GM23338 (cell line): ENCODE measurements at regions not wholly inside any gene's neighbourhood (a gene's known extent, or its start where the extent isn't known, plus 50 kb on each side); places are given as distances from the start of the nearest gene placed in this dataset.

Experiments used
- ATAC-seq: fragments of 200-7000 bp; cut with Tn5 transposase; 3 replicates; pipeline ENCODE4 v1.9.1; 2020
- DNase-seq: peaks from one replicate; pipeline ENCODE4 v3.0.0-alpha.2; 2015; ENCODE audit warnings: low spot score
- H2AFZ ChIP-seq: fragments of 200-600 bp; sonication (generic); 2 replicates; pipeline ENCODE4 v1.8.0; 2016; ENCODE audit warnings: antibody characterized with exemption, mild to moderate bottlenecking, moderate library complexity
- H3F3A ChIP-seq: fragments of 200-600 bp; sonication (generic); replicated peaks from 2 replicates; pipeline ENCODE4 v1.8.0; 2017; ENCODE audit warnings: antibody characterized with exemption, mixed run types, low read depth
- H3K27ac ChIP-seq: fragments of 200-600 bp; sonication (generic); 2 replicates; pipeline ENCODE4 v1.6.1; 2016; ENCODE audit warnings: low read depth
- H3K27me3 ChIP-seq: fragments of 200-600 bp; sonication (generic); 2 replicates; pipeline ENCODE4 v1.8.0; 2016; ENCODE audit warnings: mild to moderate bottlenecking, mixed run types, moderate library complexity; ENCODE audit not compliant: insufficient read depth
- H3K36me3 ChIP-seq: fragments of 200-600 bp; sonication (generic); 2 replicates; pipeline ENCODE4 v1.8.0; 2016; ENCODE audit warnings: mild to moderate bottlenecking; ENCODE audit not compliant: insufficient read depth
- H3K4me1 ChIP-seq: fragments of 200-600 bp; sonication (generic); 2 replicates; pipeline ENCODE4 v1.8.0; 2016; ENCODE audit warnings: mild to moderate bottlenecking, moderate library complexity; ENCODE audit not compliant: insufficient read depth
- H3K4me2 ChIP-seq: fragments of 200-600 bp; sonication (generic); 2 replicates; pipeline ENCODE4 v1.7.1; 2017; ENCODE audit warnings: mixed run types
- H3K4me3 ChIP-seq: fragments of 200-600 bp; sonication (generic); 2 replicates; pipeline ENCODE4 v1.6.1; 2016; ENCODE audit warnings: mixed run types
- H3K79me2 ChIP-seq: fragments of 200-600 bp; sonication (generic); replicated peaks from 2 replicates; pipeline ENCODE4 v1.8.0; 2017; ENCODE audit warnings: mild to moderate bottlenecking; ENCODE audit not compliant: insufficient read depth
- H3K9me2 ChIP-seq: fragments of 200-600 bp; sonication (generic); 2 replicates; pipeline ENCODE4 v1.8.0; 2017; ENCODE audit not compliant: insufficient read depth
- H4K20me1 ChIP-seq: fragments of 200-600 bp; sonication (generic); replicated peaks from 2 replicates; pipeline ENCODE4 v1.8.0; 2017; ENCODE audit warnings: mild to moderate bottlenecking; ENCODE audit not compliant: insufficient read depth
- H3K27ac Mint-ChIP-seq: 2 replicates; pipeline ENCODE4 v1.8.0; 2020; ENCODE audit warnings: inconsistent platforms, mild to moderate bottlenecking, moderate library complexity, mixed read lengths
- H3K27me3 Mint-ChIP-seq: 3 replicates; pipeline ENCODE4 v1.8.0; 2022; ENCODE audit warnings: low read depth, mild to moderate bottlenecking, moderate library complexity, mixed read lengths, inconsistent platforms; ENCODE audit not compliant: insufficient read depth, poor library complexity
- H3K36me3 Mint-ChIP-seq: 3 replicates; pipeline ENCODE4 v1.8.0; 2021; ENCODE audit warnings: low read depth, mild to moderate bottlenecking, inconsistent platforms, moderate library complexity, mixed read lengths
- H3K4me1 Mint-ChIP-seq: 3 replicates; pipeline ENCODE4 v1.8.0; 2020; ENCODE audit warnings: mild to moderate bottlenecking, inconsistent platforms, mixed read lengths
- H3K4me3 Mint-ChIP-seq: 3 replicates; pipeline ENCODE4 v1.8.0; 2021; ENCODE audit warnings: moderate library complexity, mild to moderate bottlenecking, inconsistent platforms, mixed read lengths
- H3K9me3 Mint-ChIP-seq: 3 replicates; pipeline ENCODE4 v1.8.0; 2020; ENCODE audit warnings: moderate library complexity, mild to moderate bottlenecking, inconsistent platforms, mixed read lengths
- CREB1 ChIP-seq: fragments of 250-450 bp; sonication (Bioruptor Pico); IDR thresholded peaks from 2 replicates; pipeline ENCODE4 v1.5.0; 2020; ENCODE audit warnings: low read depth, mild to moderate bottlenecking, moderate library complexity
- EZH2 ChIP-seq: fragments of 200-600 bp; sonication (generic); IDR thresholded peaks from one replicate; pipeline ENCODE4 v1.8.0; 2017; ENCODE audit warnings: antibody characterized with exemption, mild to moderate bottlenecking, low read depth; ENCODE audit not compliant: unreplicated experiment
- EZH2phosphoT487 ChIP-seq: fragments of 200-600 bp; sonication (generic); IDR thresholded peaks from one replicate; pipeline ENCODE4 v1.8.1; 2018; ENCODE audit warnings: antibody characterized with exemption; ENCODE audit not compliant: unreplicated experiment
- JUNB ChIP-seq: IDR thresholded peaks from one replicate; pipeline ENCODE4 v1.6.1; 2016; ENCODE audit warnings: antibody characterized with exemption; ENCODE audit not compliant: unreplicated experiment
- NANOG ChIP-seq: IDR thresholded peaks from 2 replicates; pipeline ENCODE4 v1.6.1; 2016; ENCODE audit warnings: antibody characterized with exemption, borderline replicate concordance
- POLR2AphosphoS5 ChIP-seq: IDR thresholded peaks from 2 replicates; pipeline ENCODE4 v1.6.1; 2016; ENCODE audit warnings: antibody characterized with exemption, low read depth
- STAT1 ChIP-seq: IDR thresholded peaks from one replicate; pipeline ENCODE4 v1.6.1; 2016; ENCODE audit warnings: antibody characterized with exemption; ENCODE audit not compliant: unreplicated experiment
- ZNF114 ChIP-seq: fragments of 250-450 bp; sonication (Bioruptor Pico); IDR thresholded peaks from 2 replicates; pipeline ENCODE4 v1.5.0; 2020; ENCODE audit warnings: mild to moderate bottlenecking, moderate library complexity
- ZNF331 ChIP-seq: fragments of 250-450 bp; sonication (Bioruptor Pico); IDR thresholded peaks from 2 replicates; pipeline ENCODE4 v1.5.0; 2020; ENCODE audit warnings: low read depth, mild to moderate bottlenecking, moderate library complexity
- TF ChIP-seq, protein P1 (sequence below): fragments of 250-450 bp; sonication (Bioruptor Pico); IDR thresholded peaks from 2 replicates; pipeline ENCODE4 v1.5.0; 2020; ENCODE audit warnings: mild to moderate bottlenecking, moderate library complexity
- TF ChIP-seq, protein P2 (sequence below), 2 experiments: fragments of 200-600 bp in 1 of 2; sonication (generic) in 1 of 2; conservative IDR thresholded peaks; 2 replicates each; pipeline versions ENCODE4 v1.5.1 to v1.6.1; 2016 to 2017; ENCODE audit warnings: antibody characterized with exemption in 2 of 2, low read depth in 2 of 2, mild to moderate bottlenecking in 2 of 2, moderate library complexity in 1 of 2
- TF ChIP-seq, protein P3 (sequence below): IDR thresholded peaks from 2 replicates; pipeline ENCODE4 v1.6.1; 2016; ENCODE audit warnings: antibody characterized with exemption
- TF ChIP-seq, protein P4 (sequence below): IDR thresholded peaks from one replicate; pipeline ENCODE4 v1.6.1; 2018; ENCODE audit warnings: antibody characterized with exemption; ENCODE audit not compliant: unreplicated experiment

DNA sequence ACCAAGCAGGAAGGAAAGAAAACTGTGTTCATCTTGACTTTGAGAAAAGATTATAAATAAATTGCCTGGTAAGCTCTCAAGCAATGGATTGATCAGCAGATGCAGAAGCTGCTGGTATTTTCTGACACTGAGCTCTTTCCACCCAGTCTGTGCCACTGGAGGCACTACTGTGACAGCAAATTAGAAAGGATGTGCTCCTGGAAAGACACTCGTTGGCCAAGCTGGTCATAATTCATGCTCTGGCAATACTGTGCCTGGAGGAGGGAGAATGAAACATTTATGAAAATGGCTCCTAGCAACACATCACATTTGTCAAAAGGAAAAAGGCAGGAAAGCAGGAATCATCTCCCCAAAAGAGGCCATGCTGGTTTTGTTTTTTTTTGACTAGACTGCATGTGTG lies 84.2 kb downstream of the CAVIN4 start:
- no peak overlapping the region for H3K27ac Mint-ChIP-seq
- H3K27me3 Mint-ChIP-seq = peaks cover 21% of the 10 kb centered on the region
- Histone ChIP-seq H3K27ac (no peak overlapping the region), H3K9me2 (0 out of 2 replicates have a peak, but pooled peaks cover 7% of the 10 kb centered on the region), H3K36me3 (no peaks in the 10 kb centered on the region), H4K20me1 (no peaks in the 10 kb centered on the region), H3K4me3 (no peak overlapping the region), H3K4me2 (no peak overlapping the region), H2AFZ (no peak overlapping the region), H3K4me1 (no peaks in the 10 kb centered on the region), H3K27me3 (peaks cover 45% of the 10 kb centered on the region), H3K79me2 (no peaks in the 10 kb centered on the region), H3F3A (no peaks in the 10 kb centered on the region)
- no peak overlapping the region for H3K4me3 Mint-ChIP-seq
- no peak for ATAC-seq
- DNase-seq = no peak
- H3K36me3 Mint-ChIP-seq = peaks cover 13% of the 10 kb centered on the region
- TF ChIP-seq EZH2 = no peak
- no peak for TF ChIP-seq CREB1 (CRISPR knock-in tag)
- TF ChIP-seq, protein P1, sequence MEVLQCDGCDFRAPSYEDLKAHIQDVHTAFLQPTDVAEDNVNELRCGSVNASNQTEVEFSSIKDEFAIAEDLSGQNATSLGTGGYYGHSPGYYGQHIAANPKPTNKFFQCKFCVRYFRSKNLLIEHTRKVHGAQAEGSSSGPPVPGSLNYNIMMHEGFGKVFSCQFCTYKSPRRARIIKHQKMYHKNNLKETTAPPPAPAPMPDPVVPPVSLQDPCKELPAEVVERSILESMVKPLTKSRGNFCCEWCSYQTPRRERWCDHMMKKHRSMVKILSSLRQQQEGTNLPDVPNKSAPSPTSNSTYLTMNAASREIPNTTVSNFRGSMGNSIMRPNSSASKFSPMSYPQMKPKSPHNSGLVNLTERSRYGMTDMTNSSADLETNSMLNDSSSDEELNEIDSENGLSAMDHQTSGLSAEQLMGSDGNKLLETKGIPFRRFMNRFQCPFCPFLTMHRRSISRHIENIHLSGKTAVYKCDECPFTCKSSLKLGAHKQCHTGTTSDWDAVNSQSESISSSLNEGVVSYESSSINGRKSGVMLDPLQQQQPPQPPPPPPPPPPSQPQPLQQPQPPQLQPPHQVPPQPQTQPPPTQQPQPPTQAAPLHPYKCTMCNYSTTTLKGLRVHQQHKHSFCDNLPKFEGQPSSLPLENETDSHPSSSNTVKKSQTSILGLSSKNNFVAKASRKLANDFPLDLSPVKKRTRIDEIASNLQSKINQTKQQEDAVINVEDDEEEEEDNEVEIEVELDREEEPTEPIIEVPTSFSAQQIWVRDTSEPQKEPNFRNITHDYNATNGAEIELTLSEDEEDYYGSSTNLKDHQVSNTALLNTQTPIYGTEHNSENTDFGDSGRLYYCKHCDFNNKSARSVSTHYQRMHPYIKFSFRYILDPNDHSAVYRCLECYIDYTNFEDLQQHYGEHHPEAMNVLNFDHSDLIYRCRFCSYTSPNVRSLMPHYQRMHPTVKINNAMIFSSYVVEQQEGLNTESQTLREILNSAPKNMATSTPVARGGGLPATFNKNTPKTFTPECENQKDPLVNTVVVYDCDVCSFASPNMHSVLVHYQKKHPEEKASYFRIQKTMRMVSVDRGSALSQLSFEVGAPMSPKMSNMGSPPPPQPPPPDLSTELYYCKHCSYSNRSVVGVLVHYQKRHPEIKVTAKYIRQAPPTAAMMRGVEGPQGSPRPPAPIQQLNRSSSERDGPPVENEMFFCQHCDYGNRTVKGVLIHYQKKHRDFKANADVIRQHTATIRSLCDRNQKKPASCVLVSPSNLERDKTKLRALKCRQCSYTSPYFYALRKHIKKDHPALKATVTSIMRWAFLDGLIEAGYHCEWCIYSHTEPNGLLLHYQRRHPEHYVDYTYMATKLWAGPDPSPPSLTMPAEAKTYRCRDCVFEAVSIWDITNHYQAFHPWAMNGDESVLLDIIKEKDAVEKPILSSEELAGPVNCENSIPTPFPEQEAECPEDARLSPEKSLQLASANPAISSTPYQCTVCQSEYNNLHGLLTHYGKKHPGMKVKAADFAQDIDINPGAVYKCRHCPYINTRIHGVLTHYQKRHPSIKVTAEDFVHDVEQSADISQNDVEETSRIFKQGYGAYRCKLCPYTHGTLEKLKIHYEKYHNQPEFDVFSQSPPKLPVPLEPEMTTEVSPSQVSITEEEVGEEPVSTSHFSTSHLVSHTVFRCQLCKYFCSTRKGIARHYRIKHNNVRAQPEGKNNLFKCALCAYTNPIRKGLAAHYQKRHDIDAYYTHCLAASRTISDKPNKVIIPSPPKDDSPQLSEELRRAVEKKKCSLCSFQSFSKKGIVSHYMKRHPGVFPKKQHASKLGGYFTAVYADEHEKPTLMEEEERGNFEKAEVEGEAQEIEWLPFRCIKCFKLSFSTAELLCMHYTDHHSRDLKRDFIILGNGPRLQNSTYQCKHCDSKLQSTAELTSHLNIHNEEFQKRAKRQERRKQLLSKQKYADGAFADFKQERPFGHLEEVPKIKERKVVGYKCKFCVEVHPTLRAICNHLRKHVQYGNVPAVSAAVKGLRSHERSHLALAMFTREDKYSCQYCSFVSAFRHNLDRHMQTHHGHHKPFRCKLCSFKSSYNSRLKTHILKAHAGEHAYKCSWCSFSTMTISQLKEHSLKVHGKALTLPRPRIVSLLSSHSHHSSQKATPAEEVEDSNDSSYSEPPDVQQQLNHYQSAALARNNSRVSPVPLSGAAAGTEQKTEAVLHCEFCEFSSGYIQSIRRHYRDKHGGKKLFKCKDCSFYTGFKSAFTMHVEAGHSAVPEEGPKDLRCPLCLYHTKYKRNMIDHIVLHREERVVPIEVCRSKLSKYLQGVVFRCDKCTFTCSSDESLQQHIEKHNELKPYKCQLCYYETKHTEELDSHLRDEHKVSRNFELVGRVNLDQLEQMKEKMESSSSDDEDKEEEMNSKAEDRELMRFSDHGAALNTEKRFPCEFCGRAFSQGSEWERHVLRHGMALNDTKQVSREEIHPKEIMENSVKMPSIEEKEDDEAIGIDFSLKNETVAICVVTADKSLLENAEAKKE (CRISPR knock-in tag) = no peak
- TF ChIP-seq, protein P2, sequence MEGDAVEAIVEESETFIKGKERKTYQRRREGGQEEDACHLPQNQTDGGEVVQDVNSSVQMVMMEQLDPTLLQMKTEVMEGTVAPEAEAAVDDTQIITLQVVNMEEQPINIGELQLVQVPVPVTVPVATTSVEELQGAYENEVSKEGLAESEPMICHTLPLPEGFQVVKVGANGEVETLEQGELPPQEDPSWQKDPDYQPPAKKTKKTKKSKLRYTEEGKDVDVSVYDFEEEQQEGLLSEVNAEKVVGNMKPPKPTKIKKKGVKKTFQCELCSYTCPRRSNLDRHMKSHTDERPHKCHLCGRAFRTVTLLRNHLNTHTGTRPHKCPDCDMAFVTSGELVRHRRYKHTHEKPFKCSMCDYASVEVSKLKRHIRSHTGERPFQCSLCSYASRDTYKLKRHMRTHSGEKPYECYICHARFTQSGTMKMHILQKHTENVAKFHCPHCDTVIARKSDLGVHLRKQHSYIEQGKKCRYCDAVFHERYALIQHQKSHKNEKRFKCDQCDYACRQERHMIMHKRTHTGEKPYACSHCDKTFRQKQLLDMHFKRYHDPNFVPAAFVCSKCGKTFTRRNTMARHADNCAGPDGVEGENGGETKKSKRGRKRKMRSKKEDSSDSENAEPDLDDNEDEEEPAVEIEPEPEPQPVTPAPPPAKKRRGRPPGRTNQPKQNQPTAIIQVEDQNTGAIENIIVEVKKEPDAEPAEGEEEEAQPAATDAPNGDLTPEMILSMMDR (conservative IDR thresholded peaks at IDR 0.05; ENCODE audit: low read depth in 2 of 2) = no peak
- no peak for TF ChIP-seq ZNF331 (CRISPR knock-in tag)
- TF ChIP-seq JUNB = no peak
- TF ChIP-seq NANOG = no peak
- TF ChIP-seq POLR2AphosphoS5 = no peak
- TF ChIP-seq, protein P3, sequence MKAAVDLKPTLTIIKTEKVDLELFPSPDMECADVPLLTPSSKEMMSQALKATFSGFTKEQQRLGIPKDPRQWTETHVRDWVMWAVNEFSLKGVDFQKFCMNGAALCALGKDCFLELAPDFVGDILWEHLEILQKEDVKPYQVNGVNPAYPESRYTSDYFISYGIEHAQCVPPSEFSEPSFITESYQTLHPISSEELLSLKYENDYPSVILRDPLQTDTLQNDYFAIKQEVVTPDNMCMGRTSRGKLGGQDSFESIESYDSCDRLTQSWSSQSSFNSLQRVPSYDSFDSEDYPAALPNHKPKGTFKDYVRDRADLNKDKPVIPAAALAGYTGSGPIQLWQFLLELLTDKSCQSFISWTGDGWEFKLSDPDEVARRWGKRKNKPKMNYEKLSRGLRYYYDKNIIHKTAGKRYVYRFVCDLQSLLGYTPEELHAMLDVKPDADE = no peak
- TF ChIP-seq STAT1 = no peak
- TF ChIP-seq EZH2phosphoT487 = no peak
- TF ChIP-seq ZNF114 (CRISPR knock-in tag) = no peak
- TF ChIP-seq, protein P4, sequence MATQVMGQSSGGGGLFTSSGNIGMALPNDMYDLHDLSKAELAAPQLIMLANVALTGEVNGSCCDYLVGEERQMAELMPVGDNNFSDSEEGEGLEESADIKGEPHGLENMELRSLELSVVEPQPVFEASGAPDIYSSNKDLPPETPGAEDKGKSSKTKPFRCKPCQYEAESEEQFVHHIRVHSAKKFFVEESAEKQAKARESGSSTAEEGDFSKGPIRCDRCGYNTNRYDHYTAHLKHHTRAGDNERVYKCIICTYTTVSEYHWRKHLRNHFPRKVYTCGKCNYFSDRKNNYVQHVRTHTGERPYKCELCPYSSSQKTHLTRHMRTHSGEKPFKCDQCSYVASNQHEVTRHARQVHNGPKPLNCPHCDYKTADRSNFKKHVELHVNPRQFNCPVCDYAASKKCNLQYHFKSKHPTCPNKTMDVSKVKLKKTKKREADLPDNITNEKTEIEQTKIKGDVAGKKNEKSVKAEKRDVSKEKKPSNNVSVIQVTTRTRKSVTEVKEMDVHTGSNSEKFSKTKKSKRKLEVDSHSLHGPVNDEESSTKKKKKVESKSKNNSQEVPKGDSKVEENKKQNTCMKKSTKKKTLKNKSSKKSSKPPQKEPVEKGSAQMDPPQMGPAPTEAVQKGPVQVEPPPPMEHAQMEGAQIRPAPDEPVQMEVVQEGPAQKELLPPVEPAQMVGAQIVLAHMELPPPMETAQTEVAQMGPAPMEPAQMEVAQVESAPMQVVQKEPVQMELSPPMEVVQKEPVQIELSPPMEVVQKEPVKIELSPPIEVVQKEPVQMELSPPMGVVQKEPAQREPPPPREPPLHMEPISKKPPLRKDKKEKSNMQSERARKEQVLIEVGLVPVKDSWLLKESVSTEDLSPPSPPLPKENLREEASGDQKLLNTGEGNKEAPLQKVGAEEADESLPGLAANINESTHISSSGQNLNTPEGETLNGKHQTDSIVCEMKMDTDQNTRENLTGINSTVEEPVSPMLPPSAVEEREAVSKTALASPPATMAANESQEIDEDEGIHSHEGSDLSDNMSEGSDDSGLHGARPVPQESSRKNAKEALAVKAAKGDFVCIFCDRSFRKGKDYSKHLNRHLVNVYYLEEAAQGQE = no peak
- peaks cover 31% of the 10 kb centered on the region for H3K9me3 Mint-ChIP-seq
- H3K4me1 Mint-ChIP-seq = no peaks in the 10 kb centered on the region
